GM21526 (cell line): ENCODE measurements at regions not wholly inside any gene's neighbourhood (a gene's known extent, or its start where the extent isn't known, plus 50 kb on each side); places are given as distances from the start of the nearest gene placed in this dataset.
"Not testable (repeated sequence)": the region's sequence is repeated elsewhere in the genome, so short reads cannot be mapped to it uniquely, and the experiment has no call there.

Experiments
- ATAC-seq: cut with Tn5 transposase; IDR thresholded peaks from one replicate; pipeline ENCODE4 v1.9.1; 2021; ENCODE audit warnings: moderate library complexity; ENCODE audit not compliant: unreplicated experiment, low FRiP score

GRCh38 chr11:37320921-37321320 lies 722.9 kb upstream of the RAG2 start:
- no peak for ATAC-seq

- ATAC-seq, result no peak
These were observed 719.8 kb upstream of the RAG2 start for GRCh38 chr11:37317803-37318202.

- no peak for ATAC-seq
These were observed 715.2 kb upstream of the RAG2 start for GRCh38 chr11:37313266-37313665.

- no peak for ATAC-seq
These were observed 708.5 kb upstream of the RAG2 start for GRCh38 chr11:37306563-37306962.

DNA sequence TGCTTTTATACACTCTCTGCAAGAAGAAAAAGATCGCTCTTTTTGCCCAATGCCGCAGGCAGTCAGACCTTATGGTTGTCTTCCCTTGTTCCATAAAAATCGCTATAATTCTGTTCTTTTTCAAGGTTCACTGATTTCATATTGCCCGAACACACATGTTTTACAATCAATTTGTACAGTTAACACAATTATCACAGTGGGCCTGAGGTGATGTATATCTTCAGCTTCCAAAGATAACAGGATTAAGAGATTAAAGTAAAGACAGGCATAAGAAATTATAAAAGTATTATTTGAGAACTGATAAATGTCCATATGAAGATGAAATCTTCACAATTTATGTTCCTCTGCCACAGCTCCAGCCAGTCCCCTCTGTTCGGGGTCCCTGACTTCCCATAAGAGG lies 703.4 kb upstream of the RAG2 start:
- ATAC-seq, result not testable (repeated sequence)

DNA sequence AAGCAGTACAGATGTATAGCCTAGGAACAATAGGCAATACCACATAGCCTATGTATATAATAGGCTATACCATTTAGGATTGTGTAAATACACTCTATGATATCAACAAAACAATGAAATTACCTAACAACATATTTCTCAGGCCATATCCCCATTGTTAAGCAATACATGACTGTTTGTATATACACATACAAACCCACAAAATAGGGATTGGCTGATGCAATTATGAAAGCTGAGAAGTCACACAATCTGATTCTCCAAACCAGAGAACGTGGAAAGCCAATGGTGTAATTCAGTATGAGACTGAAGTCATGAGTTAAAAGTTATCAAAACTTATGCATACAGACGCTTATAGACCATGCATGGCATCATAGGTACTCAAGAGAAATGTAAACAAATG lies 700.1 kb upstream of the RAG2 start:
- no peak for ATAC-seq

DNA sequence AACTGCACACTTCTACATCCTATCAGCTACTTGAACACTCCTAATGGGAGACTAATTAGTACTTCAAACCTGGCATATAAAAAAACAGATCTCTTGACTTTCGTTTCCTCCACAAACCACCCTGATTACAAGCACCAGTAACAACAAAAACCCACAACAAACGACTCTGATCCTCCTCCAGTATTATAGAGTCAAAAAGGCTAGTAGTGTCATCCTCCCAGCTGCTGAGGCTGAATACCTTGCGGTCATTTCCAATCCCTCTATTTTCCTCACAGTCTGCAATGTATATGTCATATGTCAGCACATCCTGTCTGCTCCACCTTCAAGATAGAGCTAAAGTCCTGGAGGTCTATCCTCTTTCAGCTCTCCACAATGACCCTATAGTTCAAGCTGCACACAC lies 688.9 kb upstream of the RAG2 start:
- no peak for ATAC-seq

GRCh38 chr11:37282367-37282766 lies 684.3 kb upstream of the RAG2 start:
- ATAC-seq, result no peak

DNA sequence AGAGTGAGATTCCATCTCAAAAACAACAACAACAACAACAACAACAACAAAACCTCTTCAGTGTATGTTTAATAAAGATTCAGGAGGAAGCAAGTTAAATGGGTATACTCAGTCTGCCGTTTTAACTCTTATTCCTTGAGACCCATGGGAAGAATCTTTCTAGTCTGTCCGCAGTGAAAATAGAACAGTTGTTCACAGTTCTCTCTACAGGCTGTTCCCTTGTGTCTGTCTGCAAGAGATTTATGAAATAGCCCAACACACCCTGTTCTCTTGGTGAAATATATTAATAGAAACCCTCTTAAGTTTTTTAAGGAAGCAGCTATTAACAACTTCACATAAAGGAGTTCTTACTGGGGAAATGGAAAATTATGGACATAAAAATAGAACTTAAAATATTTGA lies 682.2 kb upstream of the RAG2 start:
- no peak for ATAC-seq

- no peak for ATAC-seq
These were observed 679.9 kb upstream of the RAG2 start for GRCh38 chr11:37277896-37278465.

DNA sequence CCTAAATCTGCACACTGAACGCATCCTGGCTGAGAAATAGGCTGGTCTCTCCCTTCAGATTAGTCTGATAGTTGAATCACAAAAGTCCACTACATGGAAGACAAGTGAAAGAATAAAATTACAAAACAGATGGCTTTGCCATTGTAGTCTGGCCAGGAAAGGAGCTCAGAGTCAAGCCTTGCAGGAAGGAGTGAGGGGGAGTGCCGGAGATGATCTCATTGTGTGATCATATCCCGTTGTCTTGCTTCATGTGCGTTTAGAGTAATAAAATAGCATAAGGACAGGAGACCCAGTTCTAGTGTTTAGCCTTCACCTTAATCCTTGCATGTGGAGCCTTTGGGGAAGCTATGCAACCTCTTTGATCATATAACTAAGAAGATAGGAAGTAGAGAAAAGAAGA lies 666.7 kb upstream of the RAG2 start:
- no peak for ATAC-seq

DNA sequence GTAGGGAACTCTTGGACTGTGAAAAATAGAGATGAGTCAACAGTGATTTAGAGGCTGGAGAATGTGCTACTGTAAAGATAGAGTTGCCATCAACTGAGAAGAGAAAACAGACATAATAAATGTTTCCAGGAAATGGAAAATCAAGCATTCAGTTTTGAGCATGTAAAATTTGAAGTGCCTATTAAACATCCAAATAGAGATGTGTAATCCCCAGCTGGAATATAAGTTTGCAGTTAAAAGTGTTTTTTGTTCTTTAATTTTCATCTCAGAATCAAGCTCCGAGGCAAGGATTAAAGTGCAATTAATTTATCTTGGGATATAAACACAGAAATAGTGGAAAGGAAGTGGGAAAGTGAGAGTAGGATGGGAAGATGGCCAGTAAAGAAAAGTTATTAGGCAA lies 666.0 kb upstream of the RAG2 start:
- ATAC-seq, result no peak

DNA sequence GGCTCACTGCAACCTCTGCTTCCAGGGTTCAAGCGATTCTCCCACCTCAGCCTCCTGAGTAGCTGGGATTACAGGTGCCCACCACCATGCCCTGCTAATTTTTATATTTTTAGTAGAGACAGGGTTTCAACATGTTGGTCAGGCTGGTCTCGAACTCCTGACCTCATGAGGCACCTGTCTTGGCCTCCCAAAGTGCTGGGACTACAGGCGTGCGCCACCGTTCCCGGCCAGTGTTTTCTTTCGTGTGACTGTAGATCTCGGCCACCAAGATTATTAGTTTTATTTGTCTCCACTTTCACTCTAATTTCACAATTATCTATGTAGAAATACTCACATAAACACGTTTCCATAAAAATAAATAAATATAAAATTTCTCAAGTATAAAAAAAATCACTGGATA lies 665.4 kb upstream of the RAG2 start:
- not testable (repeated sequence) for ATAC-seq

DNA sequence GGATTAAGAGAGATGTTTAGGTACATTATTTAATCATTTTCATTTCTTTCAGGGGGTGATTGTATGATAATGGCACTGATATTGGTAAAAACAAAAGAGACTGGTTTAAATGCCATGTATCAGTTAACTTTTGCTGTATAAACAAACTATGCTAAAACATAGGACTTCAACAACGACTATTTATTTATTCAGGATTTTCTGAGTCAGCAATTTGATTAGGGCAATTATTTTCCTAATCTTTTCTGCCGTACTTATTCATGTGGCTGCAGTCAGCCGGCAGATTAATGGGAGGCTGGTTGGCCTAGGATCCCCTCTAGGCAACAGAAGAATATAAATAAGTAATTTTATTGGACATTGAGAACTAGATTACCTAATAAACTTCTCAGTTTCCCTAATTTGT lies 661.7 kb upstream of the RAG2 start:
- ATAC-seq, result no peak

- ATAC-seq, result no peak
These were observed 650.1 kb upstream of the RAG2 start for GRCh38 chr11:37248145-37248544.

DNA sequence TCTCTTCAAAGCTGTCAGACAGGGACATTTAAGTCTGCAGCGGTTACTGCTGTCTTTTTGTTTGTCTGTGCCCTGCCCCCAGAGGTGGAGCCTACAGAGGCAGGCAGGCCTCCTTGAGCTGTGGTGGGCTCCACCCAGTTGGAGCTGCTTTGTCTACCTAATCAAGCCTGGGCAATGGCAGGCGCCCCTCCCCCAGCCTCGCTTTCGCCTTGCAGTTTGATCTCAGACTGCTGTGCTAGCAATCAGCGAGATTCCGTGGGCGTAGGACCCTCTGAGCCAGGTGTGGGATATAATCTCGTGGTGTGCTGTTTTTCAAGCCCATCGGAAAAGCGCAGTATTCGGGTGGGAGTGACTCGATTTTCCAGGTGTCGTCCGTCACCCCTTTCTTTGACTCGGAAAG lies 648.1 kb upstream of the RAG2 start:
- ATAC-seq, result not testable (repeated sequence)

GRCh38 chr11:37230865-37231264 lies 632.8 kb upstream of the RAG2 start:
- no peak for ATAC-seq

GRCh38 chr11:37223962-37224361 lies 625.9 kb upstream of the RAG2 start:
- ATAC-seq, result no peak

GRCh38 chr11:37203006-37203405 lies 605.0 kb upstream of the RAG2 start:
- no peak for ATAC-seq

DNA sequence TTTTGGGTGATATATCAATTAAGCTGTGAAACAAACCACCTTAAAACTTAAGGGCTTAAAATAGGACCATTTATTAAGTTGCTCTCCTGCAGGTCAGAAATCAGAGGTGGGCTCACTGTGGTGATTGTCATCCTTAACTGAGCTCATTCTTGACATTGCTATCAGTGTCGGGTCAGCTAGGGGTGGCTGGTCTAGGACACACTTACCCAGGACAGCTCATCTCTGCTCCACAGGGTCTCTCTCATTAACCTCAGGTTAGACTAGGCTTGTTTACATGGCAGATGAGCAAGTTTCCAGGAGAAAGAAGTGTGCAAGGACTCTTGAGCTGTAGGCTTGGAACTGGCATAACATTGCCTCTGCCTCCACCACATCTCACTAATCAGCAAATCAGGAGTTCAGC lies 601.0 kb upstream of the RAG2 start:
- no peak for ATAC-seq

DNA sequence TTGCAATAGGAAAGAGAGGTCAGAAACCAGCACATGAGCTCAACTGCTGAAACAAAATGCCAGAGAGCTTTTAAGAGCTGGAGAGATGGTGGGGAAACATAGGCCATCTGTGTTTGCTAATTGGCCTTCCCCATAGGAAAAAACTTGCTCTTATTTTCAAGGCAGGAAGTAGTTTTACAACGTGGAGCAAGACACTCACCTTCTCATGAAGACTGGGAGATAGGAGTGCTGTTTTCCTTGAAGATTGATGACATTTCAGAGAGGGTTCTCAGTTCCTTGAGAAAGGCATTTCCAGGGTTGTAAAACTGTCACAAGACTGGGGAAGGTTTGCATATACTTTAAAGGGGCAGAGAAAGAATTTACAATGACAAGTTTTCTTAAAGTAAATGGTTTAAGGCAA lies 586.3 kb upstream of the RAG2 start:
- no peak for ATAC-seq

GRCh38 chr11:37182031-37182430 lies 584.0 kb upstream of the RAG2 start:
- ATAC-seq, result no peak

DNA sequence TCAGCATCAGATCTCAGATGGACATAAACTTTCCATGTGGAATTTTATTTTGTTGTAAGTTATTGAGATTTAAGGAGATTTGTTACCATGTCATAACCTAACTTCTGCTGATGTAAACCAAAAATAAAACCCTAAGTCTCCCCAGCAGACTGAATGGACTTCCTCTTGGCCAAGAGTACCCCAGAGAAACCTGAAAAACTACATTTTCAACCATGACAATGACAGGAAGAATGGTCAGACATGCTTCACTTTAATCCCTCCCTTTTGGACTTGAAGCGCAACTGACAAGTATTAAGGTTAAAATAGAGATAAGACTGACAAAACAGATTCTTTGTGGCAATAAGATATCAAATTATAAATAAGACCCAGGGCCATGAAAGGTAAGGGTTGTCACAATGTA lies 579.7 kb upstream of the RAG2 start:
- ATAC-seq, result no peak
